ENCODE measurements at regions not wholly inside any gene's neighbourhood (a gene's known extent, or its start where the extent isn't known, plus 50 kb on each side); places are given as distances from the start of the nearest gene placed in this dataset.

DNA sequence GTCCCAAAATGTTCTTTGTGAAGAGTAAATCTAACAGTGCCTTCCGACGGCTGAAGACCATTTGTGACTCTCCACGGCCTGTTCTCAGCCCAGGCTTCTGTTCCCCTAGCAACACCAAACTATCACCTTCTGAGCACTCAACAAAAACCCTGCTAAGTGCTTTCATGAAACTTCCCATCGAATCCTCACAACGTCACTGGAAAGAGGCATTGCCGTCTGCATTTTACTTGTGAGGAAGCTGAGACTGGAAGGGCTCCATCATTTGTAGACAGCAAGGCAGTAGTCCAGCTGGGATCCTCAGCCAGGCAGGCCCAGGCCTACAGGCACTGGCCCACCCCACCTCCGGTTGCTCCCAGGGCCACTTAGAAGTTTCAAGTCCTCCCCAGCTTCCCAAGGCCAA, 97.8 kb upstream of the POU3F3 start:
- TF ChIP-seq, protein P1, sequence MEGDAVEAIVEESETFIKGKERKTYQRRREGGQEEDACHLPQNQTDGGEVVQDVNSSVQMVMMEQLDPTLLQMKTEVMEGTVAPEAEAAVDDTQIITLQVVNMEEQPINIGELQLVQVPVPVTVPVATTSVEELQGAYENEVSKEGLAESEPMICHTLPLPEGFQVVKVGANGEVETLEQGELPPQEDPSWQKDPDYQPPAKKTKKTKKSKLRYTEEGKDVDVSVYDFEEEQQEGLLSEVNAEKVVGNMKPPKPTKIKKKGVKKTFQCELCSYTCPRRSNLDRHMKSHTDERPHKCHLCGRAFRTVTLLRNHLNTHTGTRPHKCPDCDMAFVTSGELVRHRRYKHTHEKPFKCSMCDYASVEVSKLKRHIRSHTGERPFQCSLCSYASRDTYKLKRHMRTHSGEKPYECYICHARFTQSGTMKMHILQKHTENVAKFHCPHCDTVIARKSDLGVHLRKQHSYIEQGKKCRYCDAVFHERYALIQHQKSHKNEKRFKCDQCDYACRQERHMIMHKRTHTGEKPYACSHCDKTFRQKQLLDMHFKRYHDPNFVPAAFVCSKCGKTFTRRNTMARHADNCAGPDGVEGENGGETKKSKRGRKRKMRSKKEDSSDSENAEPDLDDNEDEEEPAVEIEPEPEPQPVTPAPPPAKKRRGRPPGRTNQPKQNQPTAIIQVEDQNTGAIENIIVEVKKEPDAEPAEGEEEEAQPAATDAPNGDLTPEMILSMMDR (IDR thresholded peaks at IDR 0.05; ENCODE audit: unreplicated experiment), result no peak
- no peaks in the 10 kb centered on the region for H3K4me1 Mint-ChIP-seq (ENCODE audit: low read depth, unreplicated experiment)
- peaks cover 2% of the 10 kb centered on the region for H3K9me3 Mint-ChIP-seq (ENCODE audit: low read depth, unreplicated experiment)
- CTCF ChIA-PET, result no interaction called here
- BruUV-seq (replicated peaks), result no TSS peak
- H3K36me3 Mint-ChIP-seq (ENCODE audit: insufficient read depth, unreplicated experiment), result no peaks in the 10 kb centered on the region
- intact Hi-C loops (cut with micrococcal nuclease; ENCODE audit: unreplicated experiment), result no loop called here
- DNase-seq, result no peak
- H3K4me3 Mint-ChIP-seq (ENCODE audit: low read depth, unreplicated experiment), result no peak overlapping the region
- H3K27ac Mint-ChIP-seq (ENCODE audit: unreplicated experiment), result no peak overlapping the region
- peaks cover 67% of the 10 kb centered on the region for H3K27me3 Mint-ChIP-seq (ENCODE audit: unreplicated experiment)

DNA sequence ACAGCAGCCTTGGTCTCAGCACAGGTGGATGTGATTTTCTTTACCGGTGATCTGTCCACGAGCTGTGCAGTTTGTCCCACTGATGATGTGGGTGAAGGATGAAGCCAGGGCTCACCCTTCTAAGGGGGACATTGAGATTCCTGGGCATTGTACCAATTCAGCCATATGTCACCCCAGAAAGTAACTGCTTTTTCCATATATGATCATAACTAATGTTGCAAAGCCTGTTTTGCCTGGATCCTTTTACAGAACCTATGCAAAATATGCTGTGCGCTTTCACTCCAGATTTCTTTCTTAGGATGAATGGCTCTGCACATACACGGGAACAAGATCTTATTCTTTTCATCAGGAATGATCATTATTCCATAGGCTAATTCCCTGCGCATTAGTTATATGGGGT, 96.9 kb upstream of the POU3F3 start:
- H3K4me3 Mint-ChIP-seq (ENCODE audit: low read depth, unreplicated experiment), result no peak overlapping the region
- DNase-seq, result no peak
- no peak overlapping the region for H3K27ac Mint-ChIP-seq (ENCODE audit: unreplicated experiment)
- peaks cover 2% of the 10 kb centered on the region for H3K9me3 Mint-ChIP-seq (ENCODE audit: low read depth, unreplicated experiment)
- H3K36me3 Mint-ChIP-seq (ENCODE audit: insufficient read depth, unreplicated experiment), result no peaks in the 10 kb centered on the region
- CTCF ChIA-PET, result no interaction called here
- TF ChIP-seq, protein P1 (IDR thresholded peaks at IDR 0.05; ENCODE audit: unreplicated experiment), result no peak
- intact Hi-C loops (cut with micrococcal nuclease; ENCODE audit: unreplicated experiment), result no loop called here
- H3K4me1 Mint-ChIP-seq (ENCODE audit: low read depth, unreplicated experiment), result no peaks in the 10 kb centered on the region
- BruUV-seq (replicated peaks), result no TSS peak
- peaks cover 61% of the 10 kb centered on the region for H3K27me3 Mint-ChIP-seq (ENCODE audit: unreplicated experiment)

DNA sequence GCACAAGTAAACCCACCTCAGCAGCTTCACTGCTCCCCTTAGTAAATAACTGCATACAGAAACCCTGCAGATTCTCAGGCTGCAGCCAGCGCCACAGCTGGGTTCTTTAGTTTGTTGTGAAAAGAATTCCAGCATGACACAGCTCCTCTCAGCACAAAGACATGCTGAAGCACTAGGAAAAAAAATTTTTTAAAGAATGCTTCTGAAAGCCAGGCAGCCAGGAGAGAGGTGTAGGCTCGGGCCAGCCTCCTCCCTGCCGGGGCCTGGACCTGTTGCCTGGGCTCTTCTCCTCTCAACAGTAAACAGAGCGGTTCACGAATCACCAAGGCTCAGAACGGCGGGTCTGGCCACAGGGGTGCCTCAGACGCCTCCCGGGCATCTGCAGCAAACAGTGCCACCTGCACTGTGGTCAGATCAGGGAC, 95.7 kb upstream of the POU3F3 start:
- CTCF ChIA-PET, result interaction anchor here (0.9 kb wide), 1 partner anchor 91 kb away, joined by 4 read pairs; no protein-coding TSS in a partner anchor
- H3K4me1 Mint-ChIP-seq (ENCODE audit: low read depth, unreplicated experiment), result no peaks in the 10 kb centered on the region
- BruUV-seq (replicated peaks), result no TSS peak
- TF ChIP-seq, protein P1 (IDR thresholded peaks at IDR 0.05; ENCODE audit: unreplicated experiment), result no peak
- H3K27ac Mint-ChIP-seq (ENCODE audit: unreplicated experiment), result no peak overlapping the region
- no peak overlapping the region for H3K4me3 Mint-ChIP-seq (ENCODE audit: low read depth, unreplicated experiment)
- peaks cover 2% of the 10 kb centered on the region for H3K9me3 Mint-ChIP-seq (ENCODE audit: low read depth, unreplicated experiment)
- no peak for DNase-seq
- peaks cover 56% of the 10 kb centered on the region for H3K27me3 Mint-ChIP-seq (ENCODE audit: unreplicated experiment)
- no peaks in the 10 kb centered on the region for H3K36me3 Mint-ChIP-seq (ENCODE audit: insufficient read depth, unreplicated experiment)
- intact Hi-C loops (cut with micrococcal nuclease; ENCODE audit: unreplicated experiment), result no loop called here

DNA sequence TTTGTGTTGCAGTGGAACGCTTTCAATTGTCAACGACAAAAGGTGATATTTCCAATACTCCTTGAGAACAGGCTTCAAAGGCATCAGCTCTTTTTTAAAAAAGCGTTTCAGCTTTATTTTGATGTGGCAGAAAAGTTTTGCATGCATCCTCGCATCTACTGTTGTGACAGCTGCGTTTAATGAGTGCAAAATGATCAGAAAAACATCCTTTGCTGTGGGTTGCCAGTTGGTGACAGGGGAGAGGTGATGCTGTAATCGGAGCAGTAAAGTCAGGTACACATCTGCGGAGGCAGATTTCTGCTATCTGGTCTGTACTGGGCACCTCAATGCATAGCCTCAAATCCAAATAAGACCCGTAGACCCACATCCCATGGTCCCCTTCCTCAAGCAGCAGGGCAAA, 91.9 kb upstream of the POU3F3 start:
- TF ChIP-seq, protein P1 (IDR thresholded peaks at IDR 0.05; ENCODE audit: unreplicated experiment), result no peak
- no peak overlapping the region for H3K27ac Mint-ChIP-seq (ENCODE audit: unreplicated experiment)
- CTCF ChIA-PET, result no interaction called here
- DNase-seq, result no peak
- no TSS peak for BruUV-seq (replicated peaks)
- H3K4me1 Mint-ChIP-seq (ENCODE audit: low read depth, unreplicated experiment), result no peaks in the 10 kb centered on the region
- no peak overlapping the region for H3K4me3 Mint-ChIP-seq (ENCODE audit: low read depth, unreplicated experiment)
- intact Hi-C loops (cut with micrococcal nuclease; ENCODE audit: unreplicated experiment), result no loop called here
- H3K27me3 Mint-ChIP-seq (ENCODE audit: unreplicated experiment), result peaks cover 32% of the 10 kb centered on the region
- H3K9me3 Mint-ChIP-seq (ENCODE audit: low read depth, unreplicated experiment), result peaks cover 5% of the 10 kb centered on the region
- H3K36me3 Mint-ChIP-seq (ENCODE audit: insufficient read depth, unreplicated experiment), result no peaks in the 10 kb centered on the region

Data from Calu3 (cell line).